K562 (cell line): ENCODE measurements at regions not wholly inside any gene's neighbourhood (a gene's known extent, or its start where the extent isn't known, plus 50 kb on each side); places are given as distances from the start of the nearest gene placed in this dataset.

Experiments used
- ATAC-seq: fragments of 200-7000 bp; cut with Tn5 transposase; 3 replicates; pipeline ENCODE4 v1.9.1; 2020; ENCODE audit warnings: moderate library complexity
- BruUV-seq: library from RNA; stranded (reverse); fragments of 400-500 nt; replicated peaks from 2 replicates; lab custom pipeline; 2021; lab: Mats Ljungman, UMichigan
- CTCF ChIA-PET: fragments of 300-600 bp; formaldehyde crosslinking; extraction: SDS; loops from one replicate; lab custom pipeline; 2021; ENCODE audit warnings: low intra/inter-chr PET ratio; lab: Yijun Ruan, JAX
- POLR2A ChIA-PET: fragments of 300-600, 350-650 bp; sonication (Branson Sonifier 250); formaldehyde crosslinking; extraction: SDS; loops from one replicate; lab custom pipeline; 2021; ENCODE audit warnings: antibody characterized with exemption, inconsistent platforms; lab: Yijun Ruan, JAX
- DNase-seq, 4 experiments: peaks; one replicate each; pipeline versions ENCODE4 v3.0.0 to v3.0.0-alpha.2; 2011 to 2018; ENCODE audit warnings: low spot score in 3 of 4, mixed read lengths in 3 of 4; ENCODE audit errors: extremely low read depth in 1 of 4
- FAIRE-seq: peaks from 2 replicates; lab custom pipeline; 2011; peaks lifted over from hg19 to GRCh38; lab: Jason Lieb, UNC
- H2AFZ ChIP-seq: 2 replicates; pipeline ENCODE4 v1.6.0; 2011; ENCODE audit warnings: low read depth, low read length, control low read depth, inconsistent platforms
- H3K27ac ChIP-seq: fragments of 200-600 bp; 3 replicates; pipeline ENCODE4 v1.8.0; 2011; ENCODE audit warnings: low read depth, mild to moderate bottlenecking, control low read depth, inconsistent platforms, low read length, moderate library complexity, mixed read lengths; ENCODE audit errors: extremely low read depth
- H3K27me3 ChIP-seq, 2 experiments: fragments of 300-600 bp in 1 of 2; 2 replicates in 1 of 2; 3 replicates in 1 of 2; pipeline versions ENCODE4 v1.6.0 to v1.8.0; 2011; ENCODE audit warnings: inconsistent platforms in 2 of 2, low read length in 2 of 2, mild to moderate bottlenecking in 1 of 2, mixed read lengths in 1 of 2, moderate library complexity in 1 of 2; ENCODE audit not compliant: control insufficient read depth in 2 of 2, insufficient read depth in 2 of 2
- H3K36me3 ChIP-seq: fragments of 300-600 bp; 3 replicates; pipeline ENCODE4 v1.8.0; 2011; ENCODE audit warnings: mild to moderate bottlenecking, low read length, inconsistent platforms; ENCODE audit not compliant: control insufficient read depth, insufficient read depth
- H3K4me1 ChIP-seq, 2 experiments: fragments of 200-600 bp in 1 of 2; replicated peaks in 1 of 2; 2 replicates in 1 of 2; 3 replicates in 1 of 2; pipeline versions ENCODE4 v1.5.1 to v1.8.0; 2011; ENCODE audit warnings: inconsistent platforms in 2 of 2, low read length in 2 of 2, mild to moderate bottlenecking in 1 of 2, mixed read lengths in 1 of 2, moderate library complexity in 1 of 2; ENCODE audit not compliant: control insufficient read depth in 2 of 2, insufficient read depth in 2 of 2
- H3K4me2 ChIP-seq: 2 replicates; pipeline ENCODE4 v1.6.1; 2011; ENCODE audit warnings: low read length, control low read depth, inconsistent platforms, mixed read lengths; ENCODE audit not compliant: insufficient read depth
- H3K4me3 ChIP-seq: fragments of 200-600 bp; sonication (generic), shearing (Covaris generic); 2 replicates; pipeline ENCODE4 v1.5.1; 2016; ENCODE audit warnings: control low read depth, inconsistent platforms
- H3K79me2 ChIP-seq: fragments of 200-600 bp; 3 replicates; pipeline ENCODE4 v1.8.0; 2011; ENCODE audit warnings: low read length, inconsistent platforms; ENCODE audit not compliant: control insufficient read depth, insufficient read depth
- H3K9ac ChIP-seq, 2 experiments: 2 replicates each; pipeline versions ENCODE4 v1.6.0 to v1.6.1; 2011; ENCODE audit warnings: low read depth in 2 of 2, low read length in 2 of 2, control low read depth in 1 of 2, inconsistent platforms in 1 of 2, mild to moderate bottlenecking in 1 of 2, mixed read lengths in 1 of 2; ENCODE audit not compliant: insufficient read depth in 1 of 2
- H3K9me1 ChIP-seq: one replicate; pipeline ENCODE4 v1.6.0; 2011; ENCODE audit warnings: inconsistent platforms, mild to moderate bottlenecking, low read length, moderate library complexity; ENCODE audit not compliant: control insufficient read depth, insufficient read depth
- H3K9me3 ChIP-seq: replicated peaks from 2 replicates; pipeline ENCODE4 v1.5.1; 2011; ENCODE audit warnings: low read depth, low read length, inconsistent platforms; ENCODE audit not compliant: control insufficient read depth, insufficient read depth
- H4K20me1 ChIP-seq: replicated peaks from 2 replicates; pipeline ENCODE4 v1.6.1; 2011; ENCODE audit warnings: low read length, inconsistent platforms, mixed read lengths; ENCODE audit not compliant: control insufficient read depth, insufficient read depth
- BDP1 ChIP-seq: IDR thresholded peaks from 3 replicates; pipeline ENCODE4 v1.6.1; 2011; ENCODE audit not compliant: insufficient read length, insufficient read depth
- CREBBP ChIP-seq: IDR thresholded peaks from one replicate; pipeline ENCODE4 v1.6.1; 2012; ENCODE audit warnings: low read depth, mild to moderate bottlenecking, control low read depth, inconsistent platforms, low read length
- NCOA4 ChIP-seq: fragments of 450-650 bp; IDR thresholded peaks from 2 replicates; pipeline ENCODE4 v1.6.1; 2018; ENCODE audit warnings: mild to moderate bottlenecking; ENCODE audit not compliant: partially characterized antibody
- ZNF644 ChIP-seq: fragments of 200-800 bp; sonication (Bioruptor generic); IDR thresholded peaks from 2 replicates; pipeline ENCODE4 v1.6.1; 2016; ENCODE audit warnings: low read depth, missing genetic modification characterization, missing compliant biosample characterization
- WGBS: fragments of 100-300 bp; shearing (Covaris generic); methylation state at CpG from one replicate; pipeline ENCODE4 v1.1.6; 2016; ENCODE audit warnings: low coverage, mixed read lengths; ENCODE audit not compliant: insufficient coverage; ENCODE audit errors: missing lambda C conversion rate; 5-methylcytosine and 5-hydroxymethylcytosine counted together
- in situ Hi-C: fragments of 300-500 bp; cut with MboI; formaldehyde crosslinking; loops from 4 replicates; pipeline ENCODE4 v1.15.0; 2018; ENCODE audit warnings: inconsistent platforms, mixed read lengths
- intact Hi-C: fragments of 100-400 bp; cut with micrococcal nuclease; formaldehyde crosslinking; loops from 2 replicates; pipeline ENCODE4 v1.14.2; 2022
- TF ChIP-seq, protein P1 (sequence below): sonication (generic); formaldehyde crosslinking; IDR thresholded peaks from 2 replicates; pipeline ENCODE4 v1.8.0; 2023; ENCODE audit warnings: missing genetic modification reagents, mild to moderate bottlenecking, borderline replicate concordance
- TF ChIP-seq, protein P2 (sequence below): fragments of 250-450 bp; sonication (Bioruptor Pico); IDR thresholded peaks from 2 replicates; pipeline ENCODE4 v1.8.0; 2022; ENCODE audit warnings: inconsistent platforms, mild to moderate bottlenecking, moderate library complexity, borderline replicate concordance
- TF ChIP-seq, protein P3 (sequence below): sonication (generic); formaldehyde crosslinking; IDR thresholded peaks from 2 replicates; pipeline ENCODE4 v1.8.1; 2023; ENCODE audit warnings: mild to moderate bottlenecking, missing genetic modification reagents, moderate library complexity
- TF ChIP-seq, protein P4 (sequence below): fragments of 250-450 bp; sonication (Bioruptor Pico); IDR thresholded peaks from 2 replicates; pipeline ENCODE4 v1.5.0; 2021; ENCODE audit warnings: mild to moderate bottlenecking, borderline replicate concordance

DNA sequence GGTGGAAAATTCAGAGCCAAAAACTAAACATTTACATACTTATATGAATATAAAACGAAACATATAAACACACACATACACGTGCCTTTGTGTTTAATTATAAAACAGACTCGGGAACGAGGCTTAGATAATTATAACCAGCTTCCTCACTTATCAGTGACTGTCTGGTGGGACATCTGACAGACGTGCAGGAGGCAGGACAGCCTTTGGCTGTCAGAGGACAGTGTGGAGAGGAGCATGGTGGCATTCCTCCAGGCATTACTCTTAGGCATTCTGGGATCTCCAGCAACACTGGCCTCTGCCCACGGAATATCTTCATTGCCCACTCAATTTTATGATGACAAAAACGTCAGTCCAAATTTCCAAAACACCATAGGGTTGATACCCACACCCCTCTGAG lies 262.2 kb upstream of the NFE2L3 start:
- no peak for ATAC-seq
- no peak for DNase-seq
- H3K4me1 ChIP-seq, result no peaks in the 10 kb centered on the region; a peak in 2 of 5 replicates
- TF ChIP-seq, protein P1, sequence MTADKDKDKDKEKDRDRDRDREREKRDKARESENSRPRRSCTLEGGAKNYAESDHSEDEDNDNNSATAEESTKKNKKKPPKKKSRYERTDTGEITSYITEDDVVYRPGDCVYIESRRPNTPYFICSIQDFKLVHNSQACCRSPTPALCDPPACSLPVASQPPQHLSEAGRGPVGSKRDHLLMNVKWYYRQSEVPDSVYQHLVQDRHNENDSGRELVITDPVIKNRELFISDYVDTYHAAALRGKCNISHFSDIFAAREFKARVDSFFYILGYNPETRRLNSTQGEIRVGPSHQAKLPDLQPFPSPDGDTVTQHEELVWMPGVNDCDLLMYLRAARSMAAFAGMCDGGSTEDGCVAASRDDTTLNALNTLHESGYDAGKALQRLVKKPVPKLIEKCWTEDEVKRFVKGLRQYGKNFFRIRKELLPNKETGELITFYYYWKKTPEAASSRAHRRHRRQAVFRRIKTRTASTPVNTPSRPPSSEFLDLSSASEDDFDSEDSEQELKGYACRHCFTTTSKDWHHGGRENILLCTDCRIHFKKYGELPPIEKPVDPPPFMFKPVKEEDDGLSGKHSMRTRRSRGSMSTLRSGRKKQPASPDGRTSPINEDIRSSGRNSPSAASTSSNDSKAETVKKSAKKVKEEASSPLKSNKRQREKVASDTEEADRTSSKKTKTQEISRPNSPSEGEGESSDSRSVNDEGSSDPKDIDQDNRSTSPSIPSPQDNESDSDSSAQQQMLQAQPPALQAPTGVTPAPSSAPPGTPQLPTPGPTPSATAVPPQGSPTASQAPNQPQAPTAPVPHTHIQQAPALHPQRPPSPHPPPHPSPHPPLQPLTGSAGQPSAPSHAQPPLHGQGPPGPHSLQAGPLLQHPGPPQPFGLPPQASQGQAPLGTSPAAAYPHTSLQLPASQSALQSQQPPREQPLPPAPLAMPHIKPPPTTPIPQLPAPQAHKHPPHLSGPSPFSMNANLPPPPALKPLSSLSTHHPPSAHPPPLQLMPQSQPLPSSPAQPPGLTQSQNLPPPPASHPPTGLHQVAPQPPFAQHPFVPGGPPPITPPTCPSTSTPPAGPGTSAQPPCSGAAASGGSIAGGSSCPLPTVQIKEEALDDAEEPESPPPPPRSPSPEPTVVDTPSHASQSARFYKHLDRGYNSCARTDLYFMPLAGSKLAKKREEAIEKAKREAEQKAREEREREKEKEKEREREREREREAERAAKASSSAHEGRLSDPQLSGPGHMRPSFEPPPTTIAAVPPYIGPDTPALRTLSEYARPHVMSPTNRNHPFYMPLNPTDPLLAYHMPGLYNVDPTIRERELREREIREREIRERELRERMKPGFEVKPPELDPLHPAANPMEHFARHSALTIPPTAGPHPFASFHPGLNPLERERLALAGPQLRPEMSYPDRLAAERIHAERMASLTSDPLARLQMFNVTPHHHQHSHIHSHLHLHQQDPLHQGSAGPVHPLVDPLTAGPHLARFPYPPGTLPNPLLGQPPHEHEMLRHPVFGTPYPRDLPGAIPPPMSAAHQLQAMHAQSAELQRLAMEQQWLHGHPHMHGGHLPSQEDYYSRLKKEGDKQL, result no peak
- TF ChIP-seq CREBBP (no peak), BDP1 (no peak), ZNF644 (tag) (no peak), NCOA4 (no peak)
- TF ChIP-seq, protein P2, sequence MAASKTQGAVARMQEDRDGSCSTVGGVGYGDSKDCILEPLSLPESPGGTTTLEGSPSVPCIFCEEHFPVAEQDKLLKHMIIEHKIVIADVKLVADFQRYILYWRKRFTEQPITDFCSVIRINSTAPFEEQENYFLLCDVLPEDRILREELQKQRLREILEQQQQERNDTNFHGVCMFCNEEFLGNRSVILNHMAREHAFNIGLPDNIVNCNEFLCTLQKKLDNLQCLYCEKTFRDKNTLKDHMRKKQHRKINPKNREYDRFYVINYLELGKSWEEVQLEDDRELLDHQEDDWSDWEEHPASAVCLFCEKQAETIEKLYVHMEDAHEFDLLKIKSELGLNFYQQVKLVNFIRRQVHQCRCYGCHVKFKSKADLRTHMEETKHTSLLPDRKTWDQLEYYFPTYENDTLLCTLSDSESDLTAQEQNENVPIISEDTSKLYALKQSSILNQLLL (CRISPR knock-in tag), result no peak
- TF ChIP-seq, protein P3, sequence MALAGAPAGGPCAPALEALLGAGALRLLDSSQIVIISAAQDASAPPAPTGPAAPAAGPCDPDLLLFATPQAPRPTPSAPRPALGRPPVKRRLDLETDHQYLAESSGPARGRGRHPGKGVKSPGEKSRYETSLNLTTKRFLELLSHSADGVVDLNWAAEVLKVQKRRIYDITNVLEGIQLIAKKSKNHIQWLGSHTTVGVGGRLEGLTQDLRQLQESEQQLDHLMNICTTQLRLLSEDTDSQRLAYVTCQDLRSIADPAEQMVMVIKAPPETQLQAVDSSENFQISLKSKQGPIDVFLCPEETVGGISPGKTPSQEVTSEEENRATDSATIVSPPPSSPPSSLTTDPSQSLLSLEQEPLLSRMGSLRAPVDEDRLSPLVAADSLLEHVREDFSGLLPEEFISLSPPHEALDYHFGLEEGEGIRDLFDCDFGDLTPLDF (CRISPR knock-in tag), result no peak
- TF ChIP-seq, protein P4, sequence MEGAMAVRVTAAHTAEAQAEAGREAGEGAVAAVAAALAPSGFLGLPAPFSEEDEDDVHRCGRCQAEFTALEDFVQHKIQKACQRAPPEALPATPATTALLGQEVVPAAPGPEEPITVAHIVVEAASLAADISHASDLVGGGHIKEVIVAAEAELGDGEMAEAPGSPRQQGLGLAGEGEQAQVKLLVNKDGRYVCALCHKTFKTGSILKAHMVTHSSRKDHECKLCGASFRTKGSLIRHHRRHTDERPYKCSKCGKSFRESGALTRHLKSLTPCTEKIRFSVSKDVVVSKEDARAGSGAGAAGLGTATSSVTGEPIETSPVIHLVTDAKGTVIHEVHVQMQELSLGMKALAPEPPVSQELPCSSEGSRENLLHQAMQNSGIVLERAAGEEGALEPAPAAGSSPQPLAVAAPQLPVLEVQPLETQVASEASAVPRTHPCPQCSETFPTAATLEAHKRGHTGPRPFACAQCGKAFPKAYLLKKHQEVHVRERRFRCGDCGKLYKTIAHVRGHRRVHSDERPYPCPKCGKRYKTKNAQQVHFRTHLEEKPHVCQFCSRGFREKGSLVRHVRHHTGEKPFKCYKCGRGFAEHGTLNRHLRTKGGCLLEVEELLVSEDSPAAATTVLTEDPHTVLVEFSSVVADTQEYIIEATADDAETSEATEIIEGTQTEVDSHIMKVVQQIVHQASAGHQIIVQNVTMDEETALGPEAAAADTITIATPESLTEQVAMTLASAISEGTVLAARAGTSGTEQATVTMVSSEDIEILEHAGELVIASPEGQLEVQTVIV (CRISPR knock-in tag), result no peak
- TF ChIP-seq, all 486 proteins: peak for 0
- Histone ChIP-seq H3K36me3 (no peaks in the 10 kb centered on the region), H3K79me2 (no peaks in the 10 kb centered on the region), H3K27me3 (peaks cover 8 to 12% of the 10 kb centered on the region in 2 experiments), H2AFZ (no peak overlapping the region), H4K20me1 (no peaks in the 10 kb centered on the region), H3K9me3 (peaks cover 3% of the 10 kb centered on the region; the same call in 1 of the 2 replicates), H3K27ac (no peak overlapping the region), H3K4me3 (no peak overlapping the region), H3K9me1 (no peaks in the 10 kb centered on the region), H3K9ac (no peak overlapping the region; a peak in 1 of 4 replicates), H3K4me2 (no peak overlapping the region)
- CTCF ChIA-PET, result interaction anchor here (0.6 kb wide), 1 partner anchor 285 kb away, joined by 4 read pairs; no protein-coding TSS in a partner anchor
- in situ Hi-C loops, result loop anchor here (10.0 to 25.0 kb wide), 3 partner anchors 623 to 1273 kb away; partner anchors contain the start of genes HOXA10, HOXA3, HOXA7 and HOXA9
- intact Hi-C loops, result loop anchor here (5.0 to 10.0 kb wide), 4 partner anchors 188 to 1273 kb away; partner anchors contain the start of genes CBX3 and HNRNPA2B1
- BruUV-seq, result no TSS peak
- POLR2A ChIA-PET, result no interaction called here
- 0% methylated on average over 7 of the region's 7 CpGs for WGBS
- FAIRE-seq, result no peak
